ENCODE measurements at regions not wholly inside any gene's neighbourhood (a gene's known extent, or its start where the extent isn't known, plus 50 kb on each side); places are given as distances from the start of the nearest gene placed in this dataset.

DNA sequence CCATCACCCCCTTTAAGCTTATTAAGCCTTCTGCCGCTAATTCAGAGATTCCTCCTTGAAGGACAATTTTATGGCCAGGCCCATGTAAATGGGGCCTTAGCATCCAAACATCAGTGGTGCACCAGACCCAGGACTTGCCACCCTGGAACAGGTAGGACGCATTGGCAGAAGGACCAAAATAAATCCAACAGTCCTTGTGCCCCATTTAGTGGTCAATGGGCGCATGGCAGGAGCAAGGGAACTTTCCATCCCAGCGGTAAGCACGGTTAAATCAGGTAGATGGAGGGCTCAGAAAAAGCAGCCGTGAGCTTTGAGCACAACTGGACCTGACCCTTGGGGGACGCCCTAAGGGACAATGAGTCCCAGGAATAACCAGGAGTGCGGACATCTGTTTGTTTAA is 540.8 kb upstream of the ROBO1 start:
- H3K27ac ChIP-seq (ENCODE audit: low read depth in 2 of 2, low read length in 2 of 2): no peak overlapping the region
- no peaks in the 10 kb centered on the region for H3K4me1 ChIP-seq (ENCODE audit: control insufficient read depth in 2 of 2, insufficient read depth in 2 of 2, low read length in 2 of 2)
- H3K27me3 ChIP-seq (ENCODE audit: control insufficient read depth in 2 of 2, insufficient read depth in 2 of 2, low read length in 2 of 2): no peaks in the 10 kb centered on the region
- no peaks in the 10 kb centered on the region for H3K9me3 ChIP-seq (ENCODE audit: control insufficient read depth in 2 of 2, low read length in 2 of 2)
- no peaks in the 10 kb centered on the region for H3K36me3 ChIP-seq (ENCODE audit: control insufficient read depth in 2 of 2, insufficient read depth in 2 of 2, low read length in 2 of 2)
- no peak overlapping the region for H3K9ac ChIP-seq (ENCODE audit: low read depth in 1 of 2, low read length in 2 of 2)
- H3K4me3 ChIP-seq (ENCODE audit: low read length in 2 of 2): no peak overlapping the region

DNA sequence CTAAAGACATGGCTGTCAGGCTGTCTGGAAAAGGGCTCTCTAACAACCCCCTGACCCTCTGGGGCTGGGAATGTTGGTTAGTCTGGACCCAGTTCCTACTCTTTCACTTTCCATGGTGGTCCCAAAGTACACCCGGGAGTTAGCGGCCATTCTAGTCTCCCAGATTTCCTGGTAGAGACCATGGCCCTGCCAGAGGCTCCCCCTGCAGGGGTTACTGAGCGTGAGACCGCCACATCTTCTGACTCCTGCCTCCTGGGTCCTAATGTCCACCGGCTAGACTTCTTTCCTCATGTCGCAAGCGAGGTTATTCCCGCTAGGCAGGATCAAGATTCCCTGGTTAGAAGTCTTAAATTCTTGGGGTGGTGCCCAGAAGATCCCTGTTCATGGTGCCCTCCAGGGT is 540.0 kb upstream of the ROBO1 start:
- H3K9me3 ChIP-seq (ENCODE audit: control insufficient read depth in 2 of 2, low read length in 2 of 2): no peaks in the 10 kb centered on the region
- no peak overlapping the region for H3K9ac ChIP-seq (ENCODE audit: low read depth in 1 of 2, low read length in 2 of 2)
- H3K36me3 ChIP-seq (ENCODE audit: control insufficient read depth in 2 of 2, insufficient read depth in 2 of 2, low read length in 2 of 2): no peaks in the 10 kb centered on the region
- no peak overlapping the region for H3K27ac ChIP-seq (ENCODE audit: low read depth in 2 of 2, low read length in 2 of 2)
- H3K4me1 ChIP-seq (ENCODE audit: control insufficient read depth in 2 of 2, insufficient read depth in 2 of 2, low read length in 2 of 2): no peaks in the 10 kb centered on the region
- H3K4me3 ChIP-seq (ENCODE audit: low read length in 2 of 2): no peak overlapping the region
- H3K27me3 ChIP-seq (ENCODE audit: control insufficient read depth in 2 of 2, insufficient read depth in 2 of 2, low read length in 2 of 2): no peaks in the 10 kb centered on the region

DNA sequence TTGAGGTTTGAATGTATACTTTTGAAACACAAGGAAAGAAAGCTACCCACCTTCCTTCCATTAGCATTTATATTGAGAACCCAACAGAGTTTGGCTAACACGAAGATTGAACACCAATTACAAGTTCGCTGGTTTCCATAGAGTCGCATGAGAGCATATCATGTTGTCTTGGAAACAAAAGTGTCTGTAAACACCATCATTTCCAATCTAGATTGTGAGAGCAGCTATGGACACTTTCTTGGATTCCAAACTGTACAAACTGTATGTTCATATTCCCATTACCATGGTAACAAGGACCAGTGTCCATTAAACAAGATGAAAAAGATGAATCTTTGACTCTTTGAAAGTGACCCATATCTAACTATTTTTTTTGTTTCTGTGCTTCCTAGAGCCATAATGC is 529.9 kb upstream of the ROBO1 start:
- Histone ChIP-seq H3K9me3 (ENCODE audit: control insufficient read depth in 2 of 2, low read length in 2 of 2) (no peaks in the 10 kb centered on the region), H3K36me3 (ENCODE audit: control insufficient read depth in 2 of 2, insufficient read depth in 2 of 2, low read length in 2 of 2) (no peaks in the 10 kb centered on the region), H3K4me3 (ENCODE audit: low read length in 2 of 2) (no peak overlapping the region), H3K9ac (ENCODE audit: low read depth in 1 of 2, low read length in 2 of 2) (no peak overlapping the region), H3K27ac (ENCODE audit: low read depth in 2 of 2, low read length in 2 of 2) (no peak overlapping the region), H3K27me3 (ENCODE audit: control insufficient read depth in 2 of 2, insufficient read depth in 2 of 2, low read length in 2 of 2) (no peaks in the 10 kb centered on the region), H3K4me1 (ENCODE audit: control insufficient read depth in 2 of 2, insufficient read depth in 2 of 2, low read length in 2 of 2) (no peaks in the 10 kb centered on the region)

DNA sequence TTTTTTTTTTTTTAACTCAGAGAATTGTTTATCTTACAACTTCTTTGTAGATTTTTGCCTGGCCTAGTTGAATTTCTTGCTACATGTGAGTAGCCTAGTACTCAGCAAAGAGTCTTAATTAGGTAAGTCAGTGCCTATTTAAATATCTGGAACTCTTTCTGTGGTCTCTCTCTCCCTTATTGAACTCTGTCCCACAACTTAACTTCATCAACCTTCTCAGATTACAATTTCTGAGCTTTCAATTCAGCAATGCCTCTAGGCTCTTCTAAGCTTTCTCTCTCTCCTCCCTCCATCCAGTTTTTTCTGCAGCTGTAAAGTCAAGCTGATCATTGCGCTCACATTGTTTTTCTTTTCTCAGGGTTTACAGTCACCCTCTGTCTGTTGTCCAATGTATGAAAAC is 517.6 kb upstream of the ROBO1 start:
- Histone ChIP-seq H3K27ac (ENCODE audit: low read depth in 2 of 2, low read length in 2 of 2) (no peak overlapping the region), H3K4me3 (ENCODE audit: low read length in 2 of 2) (no peak overlapping the region), H3K4me1 (ENCODE audit: control insufficient read depth in 2 of 2, insufficient read depth in 2 of 2, low read length in 2 of 2) (no peaks in the 10 kb centered on the region), H3K9ac (ENCODE audit: low read depth in 1 of 2, low read length in 2 of 2) (no peak overlapping the region), H3K36me3 (ENCODE audit: control insufficient read depth in 2 of 2, insufficient read depth in 2 of 2, low read length in 2 of 2) (no peaks in the 10 kb centered on the region), H3K27me3 (ENCODE audit: control insufficient read depth in 2 of 2, insufficient read depth in 2 of 2, low read length in 2 of 2) (no peaks in the 10 kb centered on the region), H3K9me3 (ENCODE audit: control insufficient read depth in 2 of 2, low read length in 2 of 2) (no peaks in the 10 kb centered on the region)

DNA sequence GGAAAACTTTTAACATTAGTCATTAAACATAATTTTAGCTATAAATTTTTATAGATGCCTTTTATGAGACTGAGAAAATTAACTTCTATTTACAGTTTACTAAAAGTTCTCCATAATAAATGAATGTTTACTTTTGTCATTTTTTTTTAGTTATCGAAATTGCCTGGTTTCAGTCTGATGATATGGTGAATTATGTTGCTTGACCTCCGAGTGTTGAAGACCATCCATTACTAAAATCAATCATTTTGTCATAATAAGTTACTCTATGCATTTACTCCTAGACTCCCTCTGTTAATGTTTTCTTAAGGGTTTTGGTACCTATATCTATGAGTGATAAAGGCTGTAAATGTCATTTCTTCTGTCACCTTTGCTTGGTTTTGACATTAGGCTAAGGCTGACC is 516.0 kb upstream of the ROBO1 start:
- H3K27me3 ChIP-seq (ENCODE audit: control insufficient read depth in 2 of 2, insufficient read depth in 2 of 2, low read length in 2 of 2): no peaks in the 10 kb centered on the region

DNA sequence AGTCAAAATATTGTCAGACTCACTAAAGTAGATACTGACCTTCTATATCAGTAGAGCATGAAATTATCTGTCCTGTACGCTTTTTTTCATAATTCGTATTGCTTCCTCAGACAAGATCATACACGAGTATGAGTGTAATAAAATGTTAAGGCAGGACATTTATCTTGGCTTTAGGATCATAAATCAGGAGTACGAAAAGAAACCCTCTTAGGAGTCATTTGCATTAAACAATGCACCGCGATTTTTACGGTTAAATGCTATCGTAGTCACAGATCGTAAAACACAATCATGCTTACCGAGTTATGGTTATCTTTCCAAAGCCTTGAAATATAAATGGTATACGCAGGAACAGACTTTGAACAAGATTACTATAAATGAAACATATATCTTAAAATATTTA is 510.3 kb upstream of the ROBO1 start:
- Histone ChIP-seq H3K9me3 (ENCODE audit: control insufficient read depth in 2 of 2, low read length in 2 of 2) (no peaks in the 10 kb centered on the region), H3K4me3 (ENCODE audit: low read length in 2 of 2) (no peak overlapping the region), H3K27me3 (ENCODE audit: control insufficient read depth in 2 of 2, insufficient read depth in 2 of 2, low read length in 2 of 2) (no peaks in the 10 kb centered on the region), H3K36me3 (ENCODE audit: control insufficient read depth in 2 of 2, insufficient read depth in 2 of 2, low read length in 2 of 2) (no peaks in the 10 kb centered on the region), H3K4me1 (ENCODE audit: control insufficient read depth in 2 of 2, insufficient read depth in 2 of 2, low read length in 2 of 2) (no peaks in the 10 kb centered on the region), H3K9ac (ENCODE audit: low read depth in 1 of 2, low read length in 2 of 2) (no peak overlapping the region), H3K27ac (ENCODE audit: low read depth in 2 of 2, low read length in 2 of 2) (no peak overlapping the region)

More for the DNA sequence above, 516.0 kb upstream of the ROBO1 start:
- no peak overlapping the region for H3K4me3 ChIP-seq (ENCODE audit: low read length in 2 of 2)
- no peak overlapping the region for H3K27ac ChIP-seq (ENCODE audit: low read depth in 2 of 2, low read length in 2 of 2)
- H3K4me1 ChIP-seq (ENCODE audit: control insufficient read depth in 2 of 2, insufficient read depth in 2 of 2, low read length in 2 of 2): no peaks in the 10 kb centered on the region
- H3K36me3 ChIP-seq (ENCODE audit: control insufficient read depth in 2 of 2, insufficient read depth in 2 of 2, low read length in 2 of 2): no peaks in the 10 kb centered on the region
- H3K9ac ChIP-seq (ENCODE audit: low read depth in 1 of 2, low read length in 2 of 2): no peak overlapping the region
- H3K9me3 ChIP-seq (ENCODE audit: control insufficient read depth in 2 of 2, low read length in 2 of 2): no peaks in the 10 kb centered on the region

DNA sequence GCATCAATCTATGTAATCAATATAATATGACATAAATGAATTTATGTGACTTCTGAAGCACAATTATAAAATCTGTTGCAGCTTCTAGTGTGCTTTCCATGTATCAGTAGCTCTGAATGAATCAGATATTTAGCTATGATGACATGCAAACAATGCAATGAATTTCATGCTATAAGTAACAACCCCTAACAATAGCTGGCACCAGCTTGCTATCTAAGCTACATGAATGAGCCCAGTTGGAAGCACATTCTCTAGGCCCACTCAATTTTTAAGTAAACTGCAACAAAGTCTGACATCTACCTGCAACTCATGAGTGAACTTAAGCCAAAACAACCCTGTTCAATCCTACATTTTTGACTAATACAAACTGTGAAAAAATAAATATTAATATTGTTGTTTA is 507.3 kb upstream of the ROBO1 start:
- Histone ChIP-seq H3K4me1 (ENCODE audit: control insufficient read depth in 2 of 2, insufficient read depth in 2 of 2, low read length in 2 of 2) (no peaks in the 10 kb centered on the region), H3K4me3 (ENCODE audit: low read length in 2 of 2) (no peak overlapping the region), H3K27ac (ENCODE audit: low read depth in 2 of 2, low read length in 2 of 2) (no peak overlapping the region), H3K9me3 (ENCODE audit: control insufficient read depth in 2 of 2, low read length in 2 of 2) (no peaks in the 10 kb centered on the region), H3K36me3 (ENCODE audit: control insufficient read depth in 2 of 2, insufficient read depth in 2 of 2, low read length in 2 of 2) (no peaks in the 10 kb centered on the region), H3K9ac (ENCODE audit: low read depth in 1 of 2, low read length in 2 of 2) (no peak overlapping the region), H3K27me3 (ENCODE audit: control insufficient read depth in 2 of 2, insufficient read depth in 2 of 2, low read length in 2 of 2) (no peaks in the 10 kb centered on the region)

DNA sequence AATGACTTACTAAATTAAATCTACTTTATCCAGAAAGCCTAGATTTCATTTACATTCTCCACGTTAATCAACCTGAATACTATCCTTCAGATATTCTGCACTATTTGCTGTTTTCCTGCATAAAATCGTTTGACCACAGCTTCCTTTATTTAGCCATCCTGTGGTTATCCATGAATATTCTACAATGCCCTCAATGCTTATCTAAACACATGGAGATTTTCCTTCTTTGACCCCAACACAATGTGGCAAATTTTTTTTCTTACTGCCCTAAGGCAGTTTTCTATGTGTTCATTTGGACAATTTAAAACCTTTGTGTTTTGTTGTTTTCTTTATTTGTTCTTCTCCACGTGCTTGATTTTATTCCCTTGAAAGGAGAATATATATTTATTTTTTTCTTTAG is 495.5 kb upstream of the ROBO1 start:
- Histone ChIP-seq H3K9me3 (ENCODE audit: control insufficient read depth in 2 of 2, low read length in 2 of 2) (no peaks in the 10 kb centered on the region), H3K4me3 (ENCODE audit: low read length in 2 of 2) (no peak overlapping the region), H3K36me3 (ENCODE audit: control insufficient read depth in 2 of 2, insufficient read depth in 2 of 2, low read length in 2 of 2) (no peaks in the 10 kb centered on the region), H3K9ac (ENCODE audit: low read depth in 1 of 2, low read length in 2 of 2) (no peak overlapping the region), H3K27me3 (ENCODE audit: control insufficient read depth in 2 of 2, insufficient read depth in 2 of 2, low read length in 2 of 2) (no peaks in the 10 kb centered on the region), H3K4me1 (ENCODE audit: control insufficient read depth in 2 of 2, insufficient read depth in 2 of 2, low read length in 2 of 2) (no peaks in the 10 kb centered on the region), H3K27ac (ENCODE audit: low read depth in 2 of 2, low read length in 2 of 2) (no peak overlapping the region)

DNA sequence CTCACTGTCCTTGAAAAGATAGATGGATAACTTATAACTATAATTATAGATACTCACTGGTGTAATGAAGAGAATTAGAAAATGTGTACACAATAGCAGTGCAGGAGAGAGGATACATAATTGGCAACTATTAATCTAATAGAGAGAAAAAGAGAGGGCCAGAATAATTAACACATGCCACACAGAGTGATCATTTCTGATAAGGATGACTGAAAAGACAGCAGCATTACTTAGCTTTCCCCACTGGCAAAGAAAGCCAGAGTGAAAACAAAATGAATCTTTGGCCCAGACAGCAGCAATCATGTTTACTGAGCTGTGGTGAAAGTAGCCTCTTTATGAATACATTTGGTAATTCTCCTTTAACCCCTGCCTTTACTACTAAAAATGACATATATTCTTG is 493.3 kb upstream of the ROBO1 start:
- no peaks in the 10 kb centered on the region for H3K36me3 ChIP-seq (ENCODE audit: control insufficient read depth in 2 of 2, insufficient read depth in 2 of 2, low read length in 2 of 2)

DNA sequence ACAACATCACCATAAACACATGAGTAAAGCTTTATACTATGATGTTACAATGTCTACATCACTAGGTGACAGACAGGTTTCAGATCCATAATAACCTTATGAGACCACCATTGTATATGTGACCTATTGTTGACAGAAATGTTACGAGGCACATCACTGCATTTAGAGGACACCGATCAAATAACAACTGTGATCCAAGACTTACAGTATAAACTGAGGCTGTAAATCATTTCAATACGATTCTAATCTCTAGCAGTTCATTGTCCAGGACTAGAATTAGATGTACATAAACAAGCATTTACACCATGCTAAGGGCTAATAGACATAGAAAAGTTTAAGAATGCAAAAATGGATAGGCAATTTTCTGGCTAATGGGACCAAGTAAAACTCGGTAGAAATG is 491.9 kb upstream of the ROBO1 start:
- no peaks in the 10 kb centered on the region for H3K9me3 ChIP-seq (ENCODE audit: control insufficient read depth in 2 of 2, low read length in 2 of 2)
- H3K36me3 ChIP-seq (ENCODE audit: control insufficient read depth in 2 of 2, insufficient read depth in 2 of 2, low read length in 2 of 2): no peaks in the 10 kb centered on the region
- H3K27me3 ChIP-seq (ENCODE audit: control insufficient read depth in 2 of 2, insufficient read depth in 2 of 2, low read length in 2 of 2): no peaks in the 10 kb centered on the region
- no peaks in the 10 kb centered on the region for H3K4me1 ChIP-seq (ENCODE audit: control insufficient read depth in 2 of 2, insufficient read depth in 2 of 2, low read length in 2 of 2)
- H3K9ac ChIP-seq (ENCODE audit: low read depth in 1 of 2, low read length in 2 of 2): no peak overlapping the region
- H3K4me3 ChIP-seq (ENCODE audit: low read length in 2 of 2): no peak overlapping the region
- no peak overlapping the region for H3K27ac ChIP-seq (ENCODE audit: low read depth in 2 of 2, low read length in 2 of 2)

More for the DNA sequence above, 493.3 kb upstream of the ROBO1 start:
- Histone ChIP-seq H3K4me3 (ENCODE audit: low read length in 2 of 2) (no peak overlapping the region), H3K4me1 (ENCODE audit: control insufficient read depth in 2 of 2, insufficient read depth in 2 of 2, low read length in 2 of 2) (no peaks in the 10 kb centered on the region), H3K9me3 (ENCODE audit: control insufficient read depth in 2 of 2, low read length in 2 of 2) (no peaks in the 10 kb centered on the region), H3K27ac (ENCODE audit: low read depth in 2 of 2, low read length in 2 of 2) (no peak overlapping the region), H3K27me3 (ENCODE audit: control insufficient read depth in 2 of 2, insufficient read depth in 2 of 2, low read length in 2 of 2) (no peaks in the 10 kb centered on the region), H3K9ac (ENCODE audit: low read depth in 1 of 2, low read length in 2 of 2) (no peak overlapping the region)

DNA sequence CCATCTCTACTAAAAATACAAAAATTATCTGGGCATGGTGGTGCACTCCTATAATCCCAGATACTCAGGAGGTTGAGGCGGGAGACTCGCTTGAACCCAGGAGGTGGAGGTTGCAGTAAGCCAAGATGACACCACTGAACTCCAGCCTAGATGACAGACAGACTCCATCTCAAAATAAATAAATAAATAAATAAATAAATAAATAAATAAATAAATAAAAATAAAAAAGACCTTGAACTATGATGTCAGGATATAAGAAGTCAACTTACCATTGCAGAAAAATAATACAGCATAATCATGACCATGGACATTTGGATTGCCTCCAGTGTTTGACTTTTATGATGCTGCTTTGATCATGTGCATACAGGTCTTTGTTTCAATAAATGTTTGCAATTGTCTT is 484.3 kb upstream of the ROBO1 start:
- Histone ChIP-seq H3K9ac (ENCODE audit: low read depth in 1 of 2, low read length in 2 of 2) (no peak overlapping the region), H3K27ac (ENCODE audit: low read depth in 2 of 2, low read length in 2 of 2) (no peak overlapping the region), H3K4me1 (ENCODE audit: control insufficient read depth in 2 of 2, insufficient read depth in 2 of 2, low read length in 2 of 2) (no peaks in the 10 kb centered on the region), H3K27me3 (ENCODE audit: control insufficient read depth in 2 of 2, insufficient read depth in 2 of 2, low read length in 2 of 2) (no peaks in the 10 kb centered on the region), H3K4me3 (ENCODE audit: low read length in 2 of 2) (no peak overlapping the region), H3K36me3 (ENCODE audit: control insufficient read depth in 2 of 2, insufficient read depth in 2 of 2, low read length in 2 of 2) (no peaks in the 10 kb centered on the region), H3K9me3 (ENCODE audit: control insufficient read depth in 2 of 2, low read length in 2 of 2) (no peaks in the 10 kb centered on the region)

Data from mucosa of rectum (tissue), 2 donors.